Erythroblast (primary cell): ENCODE measurements at regions not wholly inside any gene's neighbourhood (a gene's known extent, or its start where the extent isn't known, plus 50 kb on each side); places are given as distances from the start of the nearest gene placed in this dataset.

ENCODE experiments used
- GATA1 ChIP-seq: IDR thresholded peaks from 2 replicates; pipeline ENCODE4 v1.6.1; 2011; ENCODE audit warnings: low read depth, mild to moderate bottlenecking, control low read depth, low read length, moderate library complexity
- POLR2A ChIP-seq: IDR thresholded peaks from 2 replicates; pipeline ENCODE4 v1.6.1; 2011; ENCODE audit warnings: mild to moderate bottlenecking, low read length

DNA sequence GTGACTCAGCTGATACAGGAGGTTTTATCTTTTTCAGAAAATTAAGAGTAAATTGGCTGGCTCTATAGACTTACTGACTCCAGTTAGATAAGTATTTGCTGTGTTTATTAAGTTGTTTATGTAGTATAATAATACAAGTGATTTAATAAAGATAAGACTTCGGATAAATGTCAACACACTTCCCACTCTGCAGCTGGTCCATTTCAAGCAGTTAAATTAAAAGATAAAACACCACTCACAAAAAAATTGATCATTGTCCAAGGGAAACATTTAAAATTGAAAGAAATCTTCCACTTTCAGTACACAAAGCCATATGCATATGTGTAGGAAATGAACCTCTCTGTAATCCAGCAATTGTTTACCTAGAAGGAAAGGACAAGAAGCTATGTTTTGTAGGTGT lies 106.1 kb upstream of the SP8 start:
- TF ChIP-seq POLR2A (no peak), GATA1 (no peak)
